ENCODE measurements at regions not wholly inside any gene's neighbourhood (a gene's known extent, or its start where the extent isn't known, plus 50 kb on each side); places are given as distances from the start of the nearest gene placed in this dataset.

- TF ChIP-seq CTCF (IDR thresholded peaks at IDR 0.05), result no peak
- no peak for TF ChIP-seq POLR2A (IDR thresholded peaks at IDR 0.05)
- no peak for TF ChIP-seq POLR2AphosphoS5 (IDR thresholded peaks at IDR 0.05)
- no peak for TF ChIP-seq EP300 (IDR thresholded peaks at IDR 0.05)
Observed at GRCh38 chr13:28572871-28573270, 77.9 kb upstream of the FLT1 start.
